ENCODE measurements at regions not wholly inside any gene's neighbourhood (a gene's known extent, or its start where the extent isn't known, plus 50 kb on each side); places are given as distances from the start of the nearest gene placed in this dataset.

GRCh38 chr13:47457626-47458025, 543.4 kb downstream of the SUCLA2 start:
- Histone ChIP-seq H3K27me3 (no peaks in the 10 kb centered on the region), H3K4me1 (no peaks in the 10 kb centered on the region), H3K36me3 (no peaks in the 10 kb centered on the region), H3K27ac (no peak overlapping the region), H3K4me3 (no peak overlapping the region), H3K9me3 (no peaks in the 10 kb centered on the region)
- DNase-seq: no peak
- intact Hi-C loops (cut with DNase I): no loop called here
- no peak for TF ChIP-seq POLR2A (IDR thresholded peaks at IDR 0.05)
- no peak for TF ChIP-seq CTCF (IDR thresholded peaks at IDR 0.05)
- ATAC-seq: no peak

GRCh38 chr13:47455626-47456025, 545.4 kb downstream of the SUCLA2 start:
- no peak overlapping the region for H3K4me3 ChIP-seq
- no peaks in the 10 kb centered on the region for H3K9me3 ChIP-seq
- H3K27me3 ChIP-seq: no peaks in the 10 kb centered on the region
- no peaks in the 10 kb centered on the region for H3K4me1 ChIP-seq
- H3K36me3 ChIP-seq: no peaks in the 10 kb centered on the region
- H3K27ac ChIP-seq: no peak overlapping the region
- no peak for TF ChIP-seq POLR2A (IDR thresholded peaks at IDR 0.05)
- no peak for TF ChIP-seq CTCF (IDR thresholded peaks at IDR 0.05)
- intact Hi-C loops (cut with DNase I): no loop called here
- no peak for ATAC-seq
- DNase-seq: no peak

- no peak for ATAC-seq
- 51 to 59% (median 53%) methylated on average over 3 of the region's 3 CpGs for WGBS, 4 donors
- Histone ChIP-seq H3K4me3 (no peak overlapping the region), H3K4me1 (no peaks in the 10 kb centered on the region), H3K36me3 (no peaks in the 10 kb centered on the region), H3K27me3 (no peaks in the 10 kb centered on the region), H3K27ac (no peak overlapping the region), H3K9me3 (no peaks in the 10 kb centered on the region)
- TF ChIP-seq POLR2A (IDR thresholded peaks at IDR 0.05) (no peak), CTCF (IDR thresholded peaks at IDR 0.05) (no peak)
- intact Hi-C loops (cut with DNase I): no loop called here
- no peak for DNase-seq
Observed at GRCh38 chr13:47454986-47455385, 546.1 kb downstream of the SUCLA2 start.

GRCh38 chr13:47437406-47437805, 540.6 kb upstream of the HTR2A start:
- no peak overlapping the region for H3K27ac ChIP-seq
- WGBS, 4 donors: 56 to 70% (median 64%) methylated on average over 2 of the region's 2 CpGs
- H3K4me3 ChIP-seq: no peak overlapping the region
- DNase-seq (no peak), ATAC-seq (no peak)
- H3K27me3 ChIP-seq: no peaks in the 10 kb centered on the region
- TF ChIP-seq POLR2A (IDR thresholded peaks at IDR 0.05) (no peak), CTCF (IDR thresholded peaks at IDR 0.05) (no peak)
- H3K36me3 ChIP-seq: no peaks in the 10 kb centered on the region
- H3K4me1 ChIP-seq: no peaks in the 10 kb centered on the region
- intact Hi-C loops (cut with DNase I): no loop called here
- H3K9me3 ChIP-seq: peaks cover 0 to 11% (median 0%) of the 10 kb centered on the region in 12 donors

Measured in heart left ventricle (tissue), 16 donors.